GM12872 (cell line): ENCODE measurements at regions not wholly inside any gene's neighbourhood (a gene's known extent, or its start where the extent isn't known, plus 50 kb on each side); places are given as distances from the start of the nearest gene placed in this dataset.

Experiments
- CTCF ChIP-seq: IDR thresholded peaks from 3 replicates; pipeline ENCODE4 v1.5.1; 2011; ENCODE audit warnings: low read depth, mild to moderate bottlenecking, low read length, moderate library complexity; ENCODE audit not compliant: insufficient read depth

- no peak for TF ChIP-seq CTCF
Observed at GRCh38 chr4:82139287-82139686, 234.5 kb downstream of the HNRNPD start.

DNA sequence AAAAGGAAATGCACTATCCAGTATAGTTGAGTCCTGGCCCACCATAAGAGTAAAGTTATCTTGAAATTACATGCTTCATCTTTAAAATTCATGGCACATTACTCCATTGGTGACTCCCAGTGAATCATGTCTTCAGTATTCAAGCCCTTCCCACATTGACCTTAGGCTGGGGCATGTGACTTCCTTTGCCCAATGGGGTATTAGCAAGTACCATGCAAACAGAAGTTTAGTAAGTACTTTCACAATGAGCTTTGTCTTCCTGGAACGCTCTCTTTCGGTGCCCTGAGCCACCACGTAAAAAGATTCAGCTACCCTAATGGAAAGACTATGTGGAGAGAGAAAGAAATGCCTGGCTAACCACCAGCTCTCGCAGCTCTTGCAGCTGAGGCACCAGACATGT is 235.4 kb downstream of the HNRNPD start:
- TF ChIP-seq CTCF, result no peak

DNA sequence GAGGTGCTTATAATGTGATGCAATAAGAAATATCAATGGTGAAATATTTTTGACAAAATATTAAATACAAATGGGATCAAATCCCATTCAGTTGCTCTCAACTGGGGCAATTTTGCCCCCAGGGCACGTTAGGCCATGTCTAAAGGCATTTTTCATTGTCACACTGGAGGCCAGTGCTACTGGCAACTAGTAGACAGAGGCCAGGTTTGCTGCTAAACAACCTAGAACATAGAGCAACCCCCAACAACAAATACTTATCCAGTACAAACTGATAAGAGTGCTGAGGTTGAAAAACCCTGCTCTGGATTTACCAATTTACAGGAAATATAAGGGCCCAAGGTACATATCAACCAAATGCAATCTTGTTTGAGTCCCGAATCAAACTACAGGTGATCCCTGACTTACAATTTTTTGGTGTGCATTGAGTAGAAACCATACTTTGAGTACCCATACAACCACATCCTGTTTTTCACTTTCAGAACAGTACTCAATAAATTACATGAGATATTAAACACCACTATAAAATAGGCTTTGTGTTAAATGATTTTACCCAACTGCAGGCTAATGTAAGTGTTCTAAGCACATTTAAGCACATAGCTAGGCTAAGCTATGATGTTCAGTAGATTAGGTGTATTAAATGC is 237.5 kb downstream of the HNRNPD start:
- no peak for TF ChIP-seq CTCF

DNA sequence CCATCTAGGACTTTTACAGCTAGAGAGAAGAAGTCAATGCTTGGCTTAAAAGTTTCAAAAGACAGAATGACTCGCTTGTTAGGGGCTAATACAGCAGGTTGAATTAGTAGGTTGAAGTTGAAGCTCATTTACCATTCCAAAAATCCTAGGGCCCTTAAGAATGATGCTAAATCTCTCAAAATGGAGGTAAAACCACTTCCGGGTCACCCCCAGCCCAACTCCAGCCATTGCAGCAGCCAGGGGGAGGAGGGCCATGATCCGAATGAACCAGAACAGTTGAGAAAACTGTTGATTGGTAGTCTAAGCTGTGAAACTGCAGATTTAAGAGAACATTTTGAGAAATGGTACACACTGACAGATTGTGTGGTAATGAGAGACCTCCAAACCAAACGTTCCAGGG is 245.4 kb downstream of the HNRNPD start:
- TF ChIP-seq CTCF, result no peak

DNA sequence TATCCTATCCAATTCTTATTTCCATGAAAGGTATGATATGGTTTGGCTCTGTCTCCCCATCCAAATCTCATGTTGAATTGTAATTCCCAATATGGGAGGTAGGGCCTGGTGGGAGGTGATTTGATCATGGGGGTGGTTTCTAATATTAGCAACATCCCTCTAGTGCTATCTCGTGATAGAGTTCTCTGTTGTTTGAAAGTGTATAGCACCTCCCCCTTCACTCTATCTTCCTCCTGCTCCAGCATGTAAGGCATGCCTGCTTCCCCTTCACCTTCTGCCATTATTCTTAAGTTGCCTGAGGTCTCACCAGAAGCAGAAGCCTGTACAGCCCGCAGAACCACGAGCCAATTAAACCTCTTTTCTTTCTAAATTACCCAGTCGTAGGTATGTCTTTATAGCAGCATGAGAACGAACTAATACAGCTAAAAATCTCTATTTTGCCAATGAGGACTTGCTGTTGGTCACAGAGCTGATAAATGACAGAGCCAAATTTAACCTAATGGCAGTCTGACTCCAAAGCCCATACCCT is 247.2 kb downstream of the HNRNPD start:
- TF ChIP-seq CTCF, result no peak

DNA sequence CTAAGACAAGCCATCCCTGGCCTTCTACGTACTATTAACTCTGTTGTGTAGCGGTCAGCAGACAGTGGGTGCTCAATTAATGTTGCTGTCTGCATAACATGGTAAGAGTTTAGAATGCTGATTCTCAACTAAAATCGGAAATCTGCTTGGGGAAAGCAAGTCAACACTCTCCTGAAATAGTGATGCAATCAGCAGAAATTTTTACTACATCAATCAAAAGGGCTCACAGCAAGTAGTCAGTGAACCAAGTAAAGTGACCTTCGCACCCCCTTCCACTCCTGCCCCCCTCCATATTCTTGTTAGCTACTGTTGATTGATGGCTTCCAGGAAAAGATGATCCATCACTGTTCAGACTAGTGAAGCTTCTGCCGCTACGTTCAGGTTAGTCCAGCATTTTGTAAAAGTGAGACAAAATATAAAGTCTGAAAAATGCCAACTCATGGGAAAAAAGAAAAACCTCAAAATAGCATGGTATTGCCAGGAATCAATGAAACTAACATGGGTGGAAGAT is 247.9 kb downstream of the HNRNPD start:
- TF ChIP-seq CTCF, result no peak

GRCh38 chr4:82124932-82125786 is 248.6 kb downstream of the HNRNPD start:
- TF ChIP-seq CTCF, result no peak
